Gastroesophageal sphincter (tissue), 2 donors: ENCODE measurements at regions not wholly inside any gene's neighbourhood (a gene's known extent, or its start where the extent isn't known, plus 50 kb on each side); places are given as distances from the start of the nearest gene placed in this dataset.

ENCODE experiments used
- EP300 ChIP-seq: sonication (generic); formaldehyde crosslinking; IDR thresholded peaks from one replicate; pipeline ENCODE4 v1.6.1; 2017; ENCODE audit warnings: antibody characterized with exemption, mild to moderate bottlenecking
- POLR2AphosphoS5 ChIP-seq: sonication (generic); formaldehyde crosslinking; IDR thresholded peaks from one replicate; pipeline ENCODE4 v1.6.1; 2017; ENCODE audit warnings: antibody characterized with exemption

GRCh38 chrX:9127986-9128385, 94.1 kb upstream of the FAM9B start:
- TF ChIP-seq EP300 = no peak
- TF ChIP-seq POLR2AphosphoS5 = no peak
